ENCODE measurements at regions not wholly inside any gene's neighbourhood (a gene's known extent, or its start where the extent isn't known, plus 50 kb on each side); places are given as distances from the start of the nearest gene placed in this dataset.

GRCh38 chr1:209405183-209405814, 178.2 kb upstream of the CAMK1G start:
- DNase-seq (ENCODE audit: low read depth): peak; percentile 60
- H3K4me3 ChIP-seq (ENCODE audit: low read depth, low read length): no peak overlapping the region
- TF ChIP-seq CTCF (IDR thresholded peaks at IDR 0.05; ENCODE audit: low read depth, low read length, missing control alignments): no peak
- in situ Hi-C loops (cut with HindIII; ENCODE audit: low sequenced_read_pairs): no loop called here

- DNase-seq (ENCODE audit: low read depth): no peak
- H3K4me3 ChIP-seq (ENCODE audit: low read depth, low read length): no peak overlapping the region
- no peak for TF ChIP-seq CTCF (IDR thresholded peaks at IDR 0.05; ENCODE audit: low read depth, low read length, missing control alignments)
- in situ Hi-C loops (cut with HindIII; ENCODE audit: low sequenced_read_pairs): no loop called here
These were observed 177.3 kb upstream of the CAMK1G start for GRCh38 chr1:209406168-209406567.

DNA sequence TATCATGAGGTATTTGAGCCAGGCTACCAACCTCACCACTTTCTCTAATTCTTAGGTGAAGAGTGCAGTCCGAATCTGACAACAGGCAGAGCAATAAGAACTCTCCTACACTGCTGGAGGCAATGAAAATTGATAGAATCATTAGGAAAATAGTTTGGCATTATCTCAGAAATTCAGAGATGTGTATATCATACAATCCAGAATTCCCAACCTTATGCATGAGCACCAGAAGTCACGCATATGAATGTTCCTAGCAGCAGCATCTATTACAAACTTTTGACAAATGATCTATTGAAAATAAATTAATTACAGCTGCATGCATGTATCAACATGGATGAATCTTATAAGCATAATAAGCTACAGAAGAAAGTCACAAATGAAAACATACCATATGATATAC, 176.9 kb upstream of the CAMK1G start:
- no peak overlapping the region for H3K4me3 ChIP-seq (ENCODE audit: low read depth, low read length)
- in situ Hi-C loops (cut with HindIII; ENCODE audit: low sequenced_read_pairs): no loop called here
- no peak for TF ChIP-seq CTCF (IDR thresholded peaks at IDR 0.05; ENCODE audit: low read depth, low read length, missing control alignments)
- no peak for DNase-seq (ENCODE audit: low read depth)

GRCh38 chr1:209409780-209410179, 173.7 kb upstream of the CAMK1G start:
- in situ Hi-C loops (cut with HindIII; ENCODE audit: low sequenced_read_pairs): no loop called here
- no peak for DNase-seq (ENCODE audit: low read depth)
- no peak overlapping the region for H3K4me3 ChIP-seq (ENCODE audit: low read depth, low read length)
- no peak for TF ChIP-seq CTCF (IDR thresholded peaks at IDR 0.05; ENCODE audit: low read depth, low read length, missing control alignments)

- no peak for DNase-seq (ENCODE audit: low read depth)
- no peak overlapping the region for H3K4me3 ChIP-seq (ENCODE audit: low read depth, low read length)
- TF ChIP-seq CTCF (IDR thresholded peaks at IDR 0.05; ENCODE audit: low read depth, low read length, missing control alignments): no peak
- in situ Hi-C loops (cut with HindIII; ENCODE audit: low sequenced_read_pairs): no loop called here
These were observed 172.0 kb upstream of the CAMK1G start for GRCh38 chr1:209411491-209411929.

DNA sequence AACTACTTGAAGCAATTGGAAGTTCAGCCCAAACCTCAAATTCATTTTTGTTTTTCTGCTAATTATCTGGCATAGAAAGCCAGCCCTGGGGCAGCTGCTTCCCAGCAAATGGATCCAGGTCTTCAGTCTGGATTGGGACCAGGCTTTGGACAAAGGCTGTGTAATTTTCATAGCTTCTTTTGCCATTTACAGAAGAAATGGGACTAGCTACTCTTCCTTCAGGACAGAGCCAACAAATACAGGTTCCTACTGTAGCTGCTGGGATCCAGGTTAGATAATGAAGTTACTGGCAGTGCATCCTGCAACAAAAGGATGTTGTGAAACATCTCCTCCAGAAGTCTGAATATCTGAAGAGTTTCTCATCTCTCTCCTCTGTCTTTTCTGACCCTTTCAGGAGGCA, 171.5 kb upstream of the CAMK1G start:
- TF ChIP-seq CTCF (IDR thresholded peaks at IDR 0.05; ENCODE audit: low read depth, low read length, missing control alignments): no peak
- DNase-seq (ENCODE audit: low read depth): no peak
- in situ Hi-C loops (cut with HindIII; ENCODE audit: low sequenced_read_pairs): no loop called here
- no peak overlapping the region for H3K4me3 ChIP-seq (ENCODE audit: low read depth, low read length)

Measured in astrocyte of the cerebellum (primary cell).